Hippocampal formation (tissue), 2 donors: ENCODE measurements at regions not wholly inside any gene's neighbourhood (a gene's known extent, or its start where the extent isn't known, plus 50 kb on each side); places are given as distances from the start of the nearest gene placed in this dataset.

ENCODE experiments used
- DNase-seq, 2 donors: peaks; one replicate each; lab custom pipeline; 2025; lab: John Stamatoyannopoulos, UW

GRCh38 chr12:23174917-23175316, 549.9 kb downstream of the ETNK1 start:
- no peak for DNase-seq

- DNase-seq = no peak
Measured at GRCh38 chr12:23185346-23185745, 560.4 kb downstream of the ETNK1 start.

DNA sequence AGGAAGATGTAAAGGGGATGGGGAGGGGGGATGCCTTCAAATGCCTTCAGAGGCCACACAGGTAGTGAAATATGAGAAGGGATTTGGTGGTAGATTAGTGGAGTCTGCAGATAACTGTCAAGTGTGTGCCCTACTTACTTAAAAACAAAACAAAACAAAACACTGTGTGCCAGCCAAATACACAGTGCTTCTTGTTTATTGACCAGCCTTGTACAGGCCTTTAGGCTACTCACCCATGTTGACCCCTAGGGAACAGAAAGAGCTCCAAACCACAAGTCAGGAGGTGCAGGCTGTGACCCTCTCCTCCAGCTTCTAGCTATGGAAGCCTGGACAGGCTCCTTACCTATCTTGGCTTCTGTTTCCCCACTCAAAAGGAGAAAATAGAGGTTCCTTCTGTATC, 562.0 kb downstream of the ETNK1 start:
- DNase-seq = no peak

DNA sequence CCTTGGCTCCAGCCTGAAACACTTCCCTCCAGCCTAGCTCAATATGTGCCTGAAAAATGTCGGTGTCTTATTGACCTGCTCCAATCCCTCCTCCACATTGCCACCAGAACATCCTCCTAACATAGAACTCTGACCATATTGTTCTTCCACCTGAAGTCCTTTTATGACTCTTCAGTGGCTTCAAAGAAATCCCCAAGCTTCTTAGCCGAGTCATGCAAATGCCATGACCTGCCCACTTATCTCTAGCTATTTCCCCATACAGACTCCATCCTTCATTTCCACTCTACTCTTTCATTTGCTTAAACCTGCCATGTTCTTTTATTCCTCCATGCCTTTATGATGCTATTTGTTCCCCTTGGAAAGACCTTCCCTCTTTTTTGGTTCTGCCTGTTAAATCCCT, 568.6 kb downstream of the ETNK1 start:
- no peak for DNase-seq

DNA sequence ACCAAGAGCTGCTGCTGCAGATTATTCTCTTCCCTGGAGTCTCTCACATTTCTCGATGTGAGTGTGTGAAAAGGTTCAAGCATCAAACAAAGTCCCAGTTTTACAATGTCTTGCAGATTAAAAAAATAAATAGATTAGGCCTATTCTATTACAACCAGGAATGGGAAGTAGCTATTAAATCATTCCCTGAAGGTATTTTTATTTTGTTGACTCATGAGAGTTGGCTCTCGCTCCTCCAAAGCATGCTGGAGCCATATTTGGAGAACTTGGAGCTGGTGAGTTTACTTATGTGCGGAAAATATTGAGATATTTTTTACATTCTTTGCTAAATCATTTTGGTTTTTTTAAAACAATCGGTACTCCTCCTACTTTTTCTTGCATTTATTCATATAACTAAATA, 572.3 kb downstream of the ETNK1 start:
- no peak for DNase-seq

GRCh38 chr12:23202728-23203127, 577.8 kb downstream of the ETNK1 start:
- no peak for DNase-seq

GRCh38 chr12:23204933-23205778, 580.2 kb downstream of the ETNK1 start:
- peak in 1 of 2 donors; percentile 69 for DNase-seq

DNA sequence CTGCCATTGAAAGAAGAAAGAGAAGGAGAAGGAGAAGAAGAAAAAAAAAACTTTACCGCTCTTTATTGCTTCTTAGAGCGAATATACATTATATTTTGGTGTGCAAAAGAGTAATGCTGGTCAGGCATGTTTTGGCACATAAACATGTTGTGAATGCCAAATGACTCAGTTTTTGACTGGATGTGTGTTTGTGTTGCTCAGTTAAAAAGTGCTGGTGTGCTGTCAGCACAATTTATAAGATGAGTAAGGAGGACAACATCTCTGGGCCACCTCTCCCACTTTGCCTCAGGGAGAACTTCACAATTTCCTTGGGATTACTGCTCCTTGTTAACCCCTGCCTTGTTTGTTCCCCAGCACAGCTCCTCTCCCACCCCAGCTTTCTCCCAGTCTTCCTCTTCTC, 584.8 kb downstream of the ETNK1 start:
- no peak for DNase-seq

DNA sequence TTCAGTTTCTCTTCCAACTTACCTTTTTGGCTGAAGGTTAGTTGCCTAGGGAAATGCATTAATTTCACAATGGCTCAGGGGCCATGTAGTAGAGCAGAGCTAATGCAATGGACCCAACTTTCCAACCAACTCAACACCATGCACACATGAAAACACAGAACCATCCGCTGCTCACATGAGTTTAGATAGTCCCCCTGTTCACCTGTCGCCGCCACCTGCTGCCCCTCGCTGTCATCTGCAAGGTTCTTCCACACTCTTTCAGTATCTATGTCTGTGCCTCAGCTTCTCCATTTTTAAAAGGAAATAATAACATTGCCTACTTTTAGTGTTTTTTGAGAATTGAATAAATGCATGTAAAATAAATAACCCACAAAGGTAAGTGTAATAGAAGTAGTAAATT, 585.6 kb downstream of the ETNK1 start:
- no peak for DNase-seq

GRCh38 chr12:23211384-23212320, 586.7 kb downstream of the ETNK1 start:
- no peak for DNase-seq

DNA sequence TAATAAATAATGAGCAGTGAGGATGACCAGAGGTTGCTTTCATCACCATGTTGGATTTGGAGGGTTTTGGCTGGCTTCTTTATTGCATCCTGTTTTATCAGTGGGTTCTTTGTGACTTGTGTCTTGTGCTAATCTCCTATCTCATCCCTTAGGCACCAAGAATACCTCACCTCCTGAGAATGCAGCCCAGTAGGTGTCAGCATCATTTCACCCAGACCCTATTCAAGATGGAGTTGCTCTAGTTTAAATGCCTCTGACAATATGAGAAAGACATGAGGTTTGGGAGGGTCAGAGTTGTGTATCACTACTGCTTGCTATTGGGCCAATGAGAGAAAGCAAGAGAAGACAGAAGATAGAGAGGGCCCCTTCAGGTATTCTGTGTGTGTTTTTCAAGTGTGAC, 592.2 kb downstream of the ETNK1 start:
- no peak for DNase-seq

- DNase-seq = no peak
Measured at GRCh38 chr12:23217667-23218066, 592.7 kb downstream of the ETNK1 start.

- no peak for DNase-seq
Measured at GRCh38 chr12:23221066-23221465, 596.1 kb downstream of the ETNK1 start.

GRCh38 chr12:23221926-23222325, 597.0 kb downstream of the ETNK1 start:
- no peak for DNase-seq

DNA sequence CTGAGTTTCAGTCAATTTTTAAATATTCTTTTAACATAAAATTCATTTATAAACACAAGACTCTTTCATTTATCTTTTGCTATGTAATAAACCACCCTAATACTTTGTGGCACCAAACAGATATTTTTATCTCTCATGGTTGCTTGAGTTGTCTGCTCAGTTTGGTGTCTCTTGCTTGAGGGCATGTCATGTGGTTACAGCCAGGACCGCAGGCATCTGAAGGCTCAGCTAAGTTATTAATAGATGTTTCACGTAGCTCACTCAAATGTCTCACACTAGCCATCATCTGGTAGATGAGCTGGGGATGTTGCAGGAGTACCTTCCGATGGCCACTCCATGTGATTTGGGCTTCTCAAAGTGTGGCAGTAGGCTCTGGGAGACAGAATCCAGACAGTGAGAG, 597.8 kb downstream of the ETNK1 start:
- DNase-seq = no peak

- no peak for DNase-seq
Measured at GRCh38 chr12:23228101-23228500, 603.1 kb downstream of the ETNK1 start.

- DNase-seq = no peak
Measured at GRCh38 chr12:23230899-23231298, 605.9 kb downstream of the ETNK1 start.

- no peak for DNase-seq
Measured at GRCh38 chr12:23236066-23236780, 611.3 kb downstream of the ETNK1 start.

DNA sequence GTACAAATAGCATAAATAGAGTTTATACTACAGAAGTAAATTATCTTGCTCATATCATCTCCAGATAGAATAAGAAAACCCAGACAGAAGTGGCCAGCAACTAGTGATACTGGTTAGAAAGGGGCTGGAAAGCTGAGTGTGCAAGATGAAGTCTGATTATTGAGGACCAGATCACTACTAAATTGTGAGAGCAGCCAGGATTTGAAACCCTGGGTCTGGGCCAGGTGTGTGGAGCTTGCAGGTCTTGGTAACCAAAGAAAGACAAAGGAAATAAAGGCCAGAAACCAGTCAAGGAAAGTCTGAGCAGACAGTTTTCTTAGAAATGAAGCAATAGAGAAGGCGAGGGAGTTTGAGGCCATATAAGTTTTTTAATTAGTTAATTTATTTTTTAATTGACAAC, 611.8 kb downstream of the ETNK1 start:
- DNase-seq = no peak

GRCh38 chr12:23238190-23238589, 613.2 kb downstream of the ETNK1 start:
- DNase-seq = no peak

GRCh38 chr12:23238957-23239356, 614.0 kb downstream of the ETNK1 start:
- no peak for DNase-seq

DNA sequence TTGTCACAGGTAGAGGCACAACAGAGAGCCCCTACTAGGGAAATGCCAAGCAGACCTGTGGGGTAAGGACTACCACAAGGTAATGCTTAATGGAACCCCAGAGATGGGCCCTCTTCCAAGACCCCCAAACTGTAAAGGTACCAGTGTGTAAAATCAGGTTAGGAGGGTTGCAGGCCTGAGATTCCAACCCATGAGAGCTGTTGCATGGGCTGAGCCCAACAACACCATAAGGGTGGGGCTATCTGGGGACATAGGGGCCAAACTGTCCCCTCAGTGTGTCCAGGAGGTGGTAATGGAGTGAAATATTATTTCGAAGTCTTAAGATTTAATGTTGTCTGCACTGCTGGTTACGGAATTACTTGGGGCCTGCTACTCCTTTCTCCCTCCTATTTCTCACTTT, 620.2 kb downstream of the ETNK1 start:
- DNase-seq = no peak
